ENCODE measurements at regions not wholly inside any gene's neighbourhood (a gene's known extent, or its start where the extent isn't known, plus 50 kb on each side); places are given as distances from the start of the nearest gene placed in this dataset.

DNA sequence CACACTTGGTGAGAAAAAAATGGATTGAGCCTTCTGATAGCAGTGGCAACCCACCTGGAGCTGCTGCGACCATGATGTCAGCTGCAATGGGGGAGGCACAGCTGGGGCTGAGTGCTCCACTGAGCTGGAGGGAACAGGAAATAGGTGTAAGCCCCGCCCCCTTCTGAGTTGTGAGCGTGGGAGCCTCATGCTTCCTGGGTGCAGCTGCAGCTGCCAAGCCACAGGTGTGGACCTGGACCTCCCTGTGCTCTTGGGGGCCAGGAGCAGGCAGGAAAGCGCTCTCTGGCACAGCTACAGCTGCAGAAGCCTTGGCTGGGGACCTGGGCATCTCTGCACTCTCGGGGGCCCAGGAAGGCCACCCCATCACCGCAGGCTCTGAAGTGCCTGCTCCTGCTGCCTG, 970.6 kb downstream of the DCDC2C start:
- Histone ChIP-seq H3K4me1 (ENCODE audit: insufficient read depth, low read length) (peaks cover 32% of the 10 kb centered on the region), H3K27ac (ENCODE audit: low read length) (peak overlapping the region; percentile 93), H4K20me1 (ENCODE audit: insufficient read depth, low read length) (no peaks in the 10 kb centered on the region), H3K4me2 (ENCODE audit: insufficient read depth, low read length) (peak overlapping the region; percentile 50), H2AFZ (ENCODE audit: low read depth, low read length) (peak overlapping the region; percentile 19; the same call in 1 of the 2 replicates), H3K79me2 (ENCODE audit: insufficient read depth, low read length) (no peaks in the 10 kb centered on the region), H3K9ac (ENCODE audit: low read depth, low read length) (peak overlapping the region; percentile 36), H3K9me3 (ENCODE audit: insufficient read depth, low read length, severe bottlenecking) (no peaks in the 10 kb centered on the region), H3K4me3 (ENCODE audit: low read depth in 1 of 2, low read length in 2 of 2) (peak overlapping the region in 1 of 2 experiments; percentile 37; a peak in 1 of 4 replicates), H3K36me3 (ENCODE audit: insufficient read depth, low read length) (no peaks in the 10 kb centered on the region), H3K27me3 (ENCODE audit: insufficient read depth, low read length, poor library complexity) (no peaks in the 10 kb centered on the region)
- ATAC-seq (ENCODE audit: insufficient read depth, low read depth) (peak; percentile 92), DNase-seq (peak; percentile 89)
- no peak for TF ChIP-seq EZH2 (IDR thresholded peaks at IDR 0.05; ENCODE audit: borderline replicate concordance, low read depth, low read length, severe bottlenecking)
- TF ChIP-seq, protein P1, sequence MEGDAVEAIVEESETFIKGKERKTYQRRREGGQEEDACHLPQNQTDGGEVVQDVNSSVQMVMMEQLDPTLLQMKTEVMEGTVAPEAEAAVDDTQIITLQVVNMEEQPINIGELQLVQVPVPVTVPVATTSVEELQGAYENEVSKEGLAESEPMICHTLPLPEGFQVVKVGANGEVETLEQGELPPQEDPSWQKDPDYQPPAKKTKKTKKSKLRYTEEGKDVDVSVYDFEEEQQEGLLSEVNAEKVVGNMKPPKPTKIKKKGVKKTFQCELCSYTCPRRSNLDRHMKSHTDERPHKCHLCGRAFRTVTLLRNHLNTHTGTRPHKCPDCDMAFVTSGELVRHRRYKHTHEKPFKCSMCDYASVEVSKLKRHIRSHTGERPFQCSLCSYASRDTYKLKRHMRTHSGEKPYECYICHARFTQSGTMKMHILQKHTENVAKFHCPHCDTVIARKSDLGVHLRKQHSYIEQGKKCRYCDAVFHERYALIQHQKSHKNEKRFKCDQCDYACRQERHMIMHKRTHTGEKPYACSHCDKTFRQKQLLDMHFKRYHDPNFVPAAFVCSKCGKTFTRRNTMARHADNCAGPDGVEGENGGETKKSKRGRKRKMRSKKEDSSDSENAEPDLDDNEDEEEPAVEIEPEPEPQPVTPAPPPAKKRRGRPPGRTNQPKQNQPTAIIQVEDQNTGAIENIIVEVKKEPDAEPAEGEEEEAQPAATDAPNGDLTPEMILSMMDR (IDR thresholded peaks at IDR 0.05; ENCODE audit: borderline replicate concordance, extremely low read depth, low read length, poor library complexity, severe bottlenecking): no peak

- H3K27me3 ChIP-seq (ENCODE audit: insufficient read depth, low read length, poor library complexity): no peaks in the 10 kb centered on the region
- H4K20me1 ChIP-seq (ENCODE audit: insufficient read depth, low read length): peaks cover 3% of the 10 kb centered on the region
- ATAC-seq (ENCODE audit: insufficient read depth, low read depth) (no peak), DNase-seq (no peak)
- no peak overlapping the region for H2AFZ ChIP-seq (ENCODE audit: low read depth, low read length)
- no peak overlapping the region for H3K4me2 ChIP-seq (ENCODE audit: insufficient read depth, low read length)
- TF ChIP-seq, protein P1 (IDR thresholded peaks at IDR 0.05; ENCODE audit: borderline replicate concordance, extremely low read depth, low read length, poor library complexity, severe bottlenecking): no peak
- no peak for TF ChIP-seq EZH2 (IDR thresholded peaks at IDR 0.05; ENCODE audit: borderline replicate concordance, low read depth, low read length, severe bottlenecking)
- H3K27ac ChIP-seq (ENCODE audit: low read length): peak overlapping the region; percentile 93; the same call in 1 of the 2 replicates
- no peak overlapping the region for H3K9ac ChIP-seq (ENCODE audit: low read depth, low read length)
- no peaks in the 10 kb centered on the region for H3K36me3 ChIP-seq (ENCODE audit: insufficient read depth, low read length)
- no peaks in the 10 kb centered on the region for H3K79me2 ChIP-seq (ENCODE audit: insufficient read depth, low read length)
- peaks cover 32% of the 10 kb centered on the region for H3K4me1 ChIP-seq (ENCODE audit: insufficient read depth, low read length)
- H3K9me3 ChIP-seq (ENCODE audit: insufficient read depth, low read length, severe bottlenecking): no peaks in the 10 kb centered on the region
- no peak overlapping the region for H3K4me3 ChIP-seq (ENCODE audit: low read depth in 1 of 2, low read length in 2 of 2)
These were observed 971.9 kb downstream of the DCDC2C start for GRCh38 chr2:4675295-4675694.

- TF ChIP-seq EZH2 (IDR thresholded peaks at IDR 0.05; ENCODE audit: borderline replicate concordance, low read depth, low read length, severe bottlenecking): no peak
- TF ChIP-seq, protein P1 (IDR thresholded peaks at IDR 0.05; ENCODE audit: borderline replicate concordance, extremely low read depth, low read length, poor library complexity, severe bottlenecking): no peak
- peaks cover 3% of the 10 kb centered on the region for H4K20me1 ChIP-seq (ENCODE audit: insufficient read depth, low read length)
- no peak for ATAC-seq (ENCODE audit: insufficient read depth, low read depth)
These were observed 975.6 kb downstream of the DCDC2C start for GRCh38 chr2:4678927-4679326.

GRCh38 chr2:4679391-4679790, 976.0 kb downstream of the DCDC2C start:
- TF ChIP-seq EZH2 (IDR thresholded peaks at IDR 0.05; ENCODE audit: borderline replicate concordance, low read depth, low read length, severe bottlenecking): no peak
- TF ChIP-seq, protein P1 (IDR thresholded peaks at IDR 0.05; ENCODE audit: borderline replicate concordance, extremely low read depth, low read length, poor library complexity, severe bottlenecking): no peak
- H3K4me1 ChIP-seq (ENCODE audit: insufficient read depth, low read length): peaks cover 14% of the 10 kb centered on the region
- no peak overlapping the region for H2AFZ ChIP-seq (ENCODE audit: low read depth, low read length)

More at GRCh38 chr2:4678927-4679326, 975.6 kb downstream of the DCDC2C start:
- H3K4me2 ChIP-seq (ENCODE audit: insufficient read depth, low read length): no peak overlapping the region
- no peaks in the 10 kb centered on the region for H3K79me2 ChIP-seq (ENCODE audit: insufficient read depth, low read length)
- no peak overlapping the region for H3K27ac ChIP-seq (ENCODE audit: low read length)
- H2AFZ ChIP-seq (ENCODE audit: low read depth, low read length): no peak overlapping the region
- no peaks in the 10 kb centered on the region for H3K27me3 ChIP-seq (ENCODE audit: insufficient read depth, low read length, poor library complexity)
- peaks cover 19% of the 10 kb centered on the region for H3K4me1 ChIP-seq (ENCODE audit: insufficient read depth, low read length)
- H3K4me3 ChIP-seq (ENCODE audit: low read depth in 1 of 2, low read length in 2 of 2): no peak overlapping the region
- no peak overlapping the region for H3K9ac ChIP-seq (ENCODE audit: low read depth, low read length)
- no peak for DNase-seq
- H3K9me3 ChIP-seq (ENCODE audit: insufficient read depth, low read length, severe bottlenecking): no peaks in the 10 kb centered on the region
- H3K36me3 ChIP-seq (ENCODE audit: insufficient read depth, low read length): no peaks in the 10 kb centered on the region

More at GRCh38 chr2:4679391-4679790, 976.0 kb downstream of the DCDC2C start:
- H4K20me1 ChIP-seq (ENCODE audit: insufficient read depth, low read length): peaks cover 3% of the 10 kb centered on the region
- H3K27ac ChIP-seq (ENCODE audit: low read length): no peak overlapping the region
- H3K4me3 ChIP-seq (ENCODE audit: low read depth in 1 of 2, low read length in 2 of 2): no peak overlapping the region
- no peaks in the 10 kb centered on the region for H3K9me3 ChIP-seq (ENCODE audit: insufficient read depth, low read length, severe bottlenecking)
- H3K9ac ChIP-seq (ENCODE audit: low read depth, low read length): no peak overlapping the region
- no peaks in the 10 kb centered on the region for H3K36me3 ChIP-seq (ENCODE audit: insufficient read depth, low read length)
- H3K79me2 ChIP-seq (ENCODE audit: insufficient read depth, low read length): no peaks in the 10 kb centered on the region
- no peak for ATAC-seq (ENCODE audit: insufficient read depth, low read depth)
- no peak overlapping the region for H3K4me2 ChIP-seq (ENCODE audit: insufficient read depth, low read length)
- no peaks in the 10 kb centered on the region for H3K27me3 ChIP-seq (ENCODE audit: insufficient read depth, low read length, poor library complexity)
- no peak for DNase-seq

Measured in DND-41 (cell line).